SKM-1 (cell line): ENCODE measurements at regions not wholly inside any gene's neighbourhood (a gene's known extent, or its start where the extent isn't known, plus 50 kb on each side); places are given as distances from the start of the nearest gene placed in this dataset.
"Not testable (repeated sequence)": the region's sequence is repeated elsewhere in the genome, so short reads cannot be mapped to it uniquely, and the experiment has no call there.

ENCODE experiments used
- DNase-seq: peaks from one replicate; lab custom pipeline; 2025; ENCODE audit not compliant: unreplicated experiment; lab: John Stamatoyannopoulos, UW

DNA sequence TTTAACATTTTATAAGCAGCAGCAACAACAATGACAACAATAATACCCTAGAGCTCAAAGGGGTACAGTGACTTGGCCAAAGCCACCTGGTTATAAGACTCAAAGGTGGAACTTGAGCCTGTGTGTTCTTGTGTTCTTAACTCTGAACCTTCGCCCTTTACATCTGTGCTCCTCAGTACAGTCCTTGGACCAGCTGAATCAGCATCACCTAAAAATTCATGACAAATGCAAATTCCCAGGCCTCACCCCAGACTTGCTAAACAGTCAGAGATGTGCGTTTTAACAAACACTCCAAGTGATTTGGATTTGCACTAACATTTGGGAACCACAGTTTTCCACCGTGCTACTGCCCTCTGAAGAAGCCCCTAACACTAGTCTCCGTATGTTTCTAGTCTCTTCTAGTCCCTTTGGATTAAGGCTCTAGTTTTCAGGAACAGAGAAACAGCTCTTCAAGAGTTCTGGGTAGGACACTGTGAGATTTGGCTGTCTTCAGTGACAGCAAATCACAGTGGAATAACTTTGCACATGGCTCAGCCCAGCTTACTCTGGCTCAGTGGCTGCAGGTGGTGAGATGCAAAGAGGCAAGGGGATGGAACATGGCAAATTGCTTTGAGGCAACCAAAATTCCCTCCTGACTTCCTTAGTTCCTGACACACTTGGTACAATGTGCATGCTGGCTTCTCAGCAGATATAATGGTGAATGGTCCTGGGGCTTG lies 151.0 kb upstream of the CDH11 start:
- DNase-seq: no peak

DNA sequence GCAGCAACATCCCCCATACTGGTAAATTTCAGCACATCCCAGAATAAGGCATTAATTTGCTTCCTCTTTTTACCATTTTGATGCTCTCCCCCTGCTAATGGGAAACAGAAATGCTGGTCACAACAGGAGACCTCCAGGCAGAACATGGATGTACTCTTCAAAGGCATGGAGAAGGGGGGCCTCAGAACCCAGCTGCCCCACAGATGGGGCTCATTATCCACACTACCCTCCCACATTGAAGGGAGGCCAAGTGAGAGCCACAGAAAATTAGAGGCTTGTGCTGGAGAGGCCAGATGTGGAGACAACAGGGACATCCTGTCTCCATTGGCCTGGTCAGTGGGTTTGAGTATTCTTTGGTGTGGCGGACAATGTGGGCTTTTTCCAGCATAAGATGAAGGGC lies 150.1 kb upstream of the CDH11 start:
- no peak for DNase-seq

- no peak for DNase-seq
These were observed 146.5 kb upstream of the CDH11 start for GRCh38 chr16:65268331-65268730.

DNA sequence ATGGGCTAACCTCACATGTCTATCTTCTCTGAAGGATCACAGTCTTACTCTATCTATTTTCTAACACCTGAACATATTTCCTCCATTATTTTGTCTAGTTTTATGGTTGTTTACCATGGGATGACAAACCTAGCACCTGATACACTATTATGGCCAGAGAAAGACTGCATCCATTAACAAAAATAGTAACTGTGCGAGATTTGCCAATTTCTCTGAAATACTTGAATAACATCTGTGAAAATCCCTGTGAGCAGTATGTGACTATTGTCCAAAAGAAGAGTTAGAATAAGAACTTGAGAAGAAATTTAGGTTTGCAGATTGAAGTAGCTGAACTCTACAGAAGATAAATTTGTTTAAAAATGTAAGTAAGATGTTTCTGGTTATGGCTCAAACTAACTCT lies 142.0 kb upstream of the CDH11 start:
- no peak for DNase-seq

GRCh38 chr16:65260746-65261145 lies 138.9 kb upstream of the CDH11 start:
- no peak for DNase-seq

- no peak for DNase-seq
These were observed 132.3 kb upstream of the CDH11 start for GRCh38 chr16:65254144-65254543.

DNA sequence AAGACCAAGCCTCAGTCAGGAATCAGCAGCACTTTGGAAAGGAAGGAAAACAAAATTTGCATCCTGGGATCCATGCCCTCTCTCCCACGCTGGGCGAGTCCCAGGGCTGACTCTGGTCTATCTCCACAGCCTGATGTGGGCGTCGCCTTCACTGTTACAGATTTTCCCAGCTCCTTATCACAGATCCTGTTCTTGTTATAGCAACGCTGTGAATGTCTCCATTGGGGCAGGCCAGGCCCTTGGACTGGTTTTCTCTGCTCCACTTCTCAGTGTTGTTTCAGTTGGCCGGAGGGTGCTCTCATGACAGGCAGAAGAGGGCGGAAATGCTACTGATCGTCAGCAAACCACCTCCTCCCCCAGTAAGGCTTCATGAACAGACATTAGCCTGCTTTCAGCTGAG lies 127.9 kb upstream of the CDH11 start:
- no peak for DNase-seq

DNA sequence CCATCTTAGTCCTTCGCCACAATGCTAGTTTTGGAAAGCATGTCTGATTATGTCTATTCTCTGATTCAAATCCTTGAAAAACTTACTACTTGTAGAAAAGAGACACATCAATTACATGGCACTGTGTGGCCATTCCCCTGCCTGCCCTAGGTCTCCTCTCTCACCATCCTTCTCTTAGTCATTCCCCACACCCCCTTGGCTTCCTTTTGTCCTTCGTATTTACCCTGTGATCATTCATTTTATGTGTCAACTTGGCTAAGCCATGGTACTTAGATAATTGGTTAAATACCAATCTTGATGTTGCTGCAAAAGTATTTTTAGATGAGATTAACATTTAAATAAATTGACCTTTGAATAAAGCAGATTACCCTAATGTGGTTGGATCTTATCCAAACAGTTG lies 122.9 kb upstream of the CDH11 start:
- DNase-seq: no peak

GRCh38 chr16:65235339-65236177 lies 113.7 kb upstream of the CDH11 start:
- no peak for DNase-seq

- not testable (repeated sequence) for DNase-seq
These were observed 113.0 kb upstream of the CDH11 start for GRCh38 chr16:65234721-65235320.

DNA sequence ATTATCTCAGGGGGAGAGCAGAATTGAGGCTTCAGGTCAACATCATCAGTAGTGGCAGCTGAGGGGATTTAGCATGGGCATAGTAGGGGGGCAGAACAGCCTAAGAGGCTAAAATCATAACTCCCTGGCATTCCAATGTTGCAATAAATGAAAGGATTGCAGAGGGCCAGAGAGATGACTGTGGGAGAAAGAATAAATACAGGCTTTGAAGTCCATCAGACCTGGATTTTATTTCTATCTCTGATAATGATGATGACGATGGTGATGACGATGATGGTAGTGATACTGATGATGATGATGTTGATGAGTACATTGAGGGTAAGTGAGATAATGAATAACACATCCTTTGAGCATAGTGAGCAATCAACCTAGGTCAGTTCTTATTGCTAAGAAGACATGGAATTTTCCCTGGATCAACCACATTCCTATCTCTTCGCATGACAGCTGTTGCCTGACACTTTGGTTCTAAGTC lies 107.4 kb upstream of the CDH11 start:
- DNase-seq: no peak

- no peak for DNase-seq
These were observed 105.4 kb upstream of the CDH11 start for GRCh38 chr16:65227150-65227835.

GRCh38 chr16:65226077-65226476 lies 104.2 kb upstream of the CDH11 start:
- no peak for DNase-seq

GRCh38 chr16:65225488-65225887 lies 103.6 kb upstream of the CDH11 start:
- no peak for DNase-seq

GRCh38 chr16:65224994-65225393 lies 103.1 kb upstream of the CDH11 start:
- no peak for DNase-seq

DNA sequence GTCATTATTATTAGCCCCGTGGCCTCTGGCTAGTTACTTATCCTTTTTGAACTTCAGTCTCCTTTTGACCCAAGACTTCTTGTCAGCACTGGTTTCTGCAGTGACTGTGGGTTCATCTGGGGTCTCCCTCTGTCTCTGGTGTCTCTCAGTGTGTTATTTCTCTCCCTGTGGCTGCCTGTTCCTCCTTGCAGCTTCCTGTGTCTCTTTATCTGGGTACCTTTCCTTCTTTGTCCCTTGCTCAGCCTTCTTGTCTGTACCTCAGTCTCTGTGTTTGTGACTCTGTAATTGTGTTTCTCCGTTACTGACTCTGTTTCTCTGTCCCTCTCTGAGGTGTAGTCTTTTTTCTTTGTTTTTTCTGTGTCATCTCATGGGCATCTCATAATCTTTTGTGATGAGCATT lies 102.6 kb upstream of the CDH11 start:
- DNase-seq: no peak

GRCh38 chr16:65223335-65223734 lies 101.5 kb upstream of the CDH11 start:
- no peak for DNase-seq

GRCh38 chr16:65222536-65222935 lies 100.7 kb upstream of the CDH11 start:
- no peak for DNase-seq

DNA sequence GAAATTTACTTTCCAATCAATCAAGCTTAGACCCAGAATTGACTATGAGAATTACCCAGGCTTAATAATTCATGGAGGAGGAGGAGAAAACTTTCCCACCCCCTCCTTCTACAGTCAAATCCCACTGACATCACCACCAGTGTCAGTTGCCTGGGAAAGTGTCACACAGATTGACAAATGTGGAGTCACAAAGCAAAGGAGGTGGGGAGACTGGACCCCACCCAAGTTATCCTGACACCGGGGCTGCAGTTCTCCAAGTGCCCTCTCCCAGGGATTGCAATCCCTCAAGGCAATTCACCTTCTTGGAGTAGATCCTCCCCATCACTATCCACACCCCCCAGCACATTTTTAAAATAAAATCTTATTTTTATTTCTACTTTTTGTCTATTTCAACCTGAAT lies 100.2 kb upstream of the CDH11 start:
- no peak for DNase-seq

- DNase-seq: no peak
These were observed 97.9 kb upstream of the CDH11 start for GRCh38 chr16:65219786-65220185.

GRCh38 chr16:65218348-65218747 lies 96.5 kb upstream of the CDH11 start:
- DNase-seq: no peak
